NCI-H510A (cell line): ENCODE measurements at regions not wholly inside any gene's neighbourhood (a gene's known extent, or its start where the extent isn't known, plus 50 kb on each side); places are given as distances from the start of the nearest gene placed in this dataset.

ENCODE experiments used
- DNase-seq: peaks from one replicate; lab custom pipeline; 2025; lab: John Stamatoyannopoulos, UW

DNA sequence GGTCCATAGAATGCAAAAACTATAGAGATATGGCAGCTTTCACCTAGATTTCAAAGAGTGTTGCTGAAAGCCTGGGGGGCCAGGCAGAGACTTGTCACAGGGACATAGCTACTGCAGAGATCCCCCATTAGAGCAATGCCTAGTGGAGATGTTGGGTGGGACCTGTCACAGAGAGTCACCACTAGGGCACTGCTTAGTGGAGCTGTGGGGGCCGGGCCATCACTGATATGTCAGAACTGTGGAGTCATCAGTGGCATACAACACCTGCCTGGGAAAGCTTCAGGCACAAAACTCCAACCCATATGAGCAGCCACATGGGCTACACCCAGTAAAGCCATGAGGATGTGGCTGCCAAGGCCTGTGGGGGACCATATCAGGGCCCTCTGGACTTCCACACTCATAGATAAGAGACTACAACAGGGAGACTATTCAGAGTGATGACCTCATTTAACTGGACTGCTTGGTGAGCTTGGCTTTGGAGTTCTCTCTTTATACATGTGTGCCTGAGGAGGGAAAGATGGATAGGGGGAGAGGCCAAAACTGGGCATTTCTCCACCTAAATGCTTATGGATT, 176.3 kb downstream of the ZNF621 start:
- DNase-seq: no peak

DNA sequence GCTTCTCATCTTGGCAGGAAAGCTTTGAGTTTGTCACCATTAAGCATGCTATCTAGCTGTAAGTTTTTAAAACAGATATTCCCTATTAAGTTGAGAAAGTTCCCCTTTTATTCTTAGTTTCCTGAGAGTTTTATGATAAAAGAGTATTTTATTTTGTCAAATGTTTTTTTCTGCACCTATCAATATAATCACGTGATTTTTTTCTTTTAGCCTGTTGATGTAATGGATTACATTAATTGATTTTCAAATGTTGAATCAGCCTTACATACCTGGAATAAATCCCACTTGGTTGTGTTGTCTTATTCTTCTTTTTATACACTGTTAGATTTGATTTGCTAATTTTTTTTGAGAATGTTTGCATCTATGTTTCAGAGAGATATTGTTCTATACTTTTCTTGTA, 179.5 kb downstream of the ZNF621 start:
- DNase-seq: no peak

DNA sequence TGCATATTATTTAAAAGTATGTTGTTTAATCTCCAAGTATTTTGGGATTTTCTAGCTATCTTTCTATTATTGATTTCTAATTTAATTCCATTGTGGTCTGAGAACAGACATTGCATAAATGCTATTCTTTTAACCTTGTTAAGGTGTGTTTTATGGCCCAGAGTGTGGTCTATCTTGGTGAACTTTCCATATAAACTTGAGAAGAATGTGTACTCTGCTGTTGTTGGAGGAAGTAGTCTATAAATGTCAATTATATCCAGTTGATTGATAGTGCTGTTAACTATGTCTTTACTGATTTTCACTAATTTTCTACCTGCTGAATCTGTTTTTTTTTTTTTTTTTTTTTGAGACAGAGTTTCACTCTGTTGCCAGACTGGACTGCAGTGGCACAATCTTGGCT, 180.9 kb downstream of the ZNF621 start:
- DNase-seq: no peak

DNA sequence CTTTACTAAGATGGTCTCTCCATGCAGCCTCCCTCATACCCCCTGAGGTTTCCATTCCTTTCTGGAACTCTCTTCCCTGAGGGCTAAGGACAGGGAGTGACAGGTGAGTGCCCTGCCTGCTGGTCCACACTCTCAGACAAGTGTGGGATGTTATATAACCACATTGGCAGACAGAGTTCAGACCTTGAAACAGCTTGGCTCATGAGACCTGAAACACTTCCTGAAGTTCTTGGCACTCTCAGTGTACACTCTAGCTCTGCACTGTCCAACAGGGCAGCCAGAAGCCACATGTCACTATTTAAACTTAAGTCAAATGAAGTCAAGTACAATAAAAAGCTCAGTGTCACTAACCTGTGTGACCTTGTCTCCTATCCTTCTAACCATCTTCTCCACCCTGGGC, 188.5 kb downstream of the ZNF621 start:
- no peak for DNase-seq

DNA sequence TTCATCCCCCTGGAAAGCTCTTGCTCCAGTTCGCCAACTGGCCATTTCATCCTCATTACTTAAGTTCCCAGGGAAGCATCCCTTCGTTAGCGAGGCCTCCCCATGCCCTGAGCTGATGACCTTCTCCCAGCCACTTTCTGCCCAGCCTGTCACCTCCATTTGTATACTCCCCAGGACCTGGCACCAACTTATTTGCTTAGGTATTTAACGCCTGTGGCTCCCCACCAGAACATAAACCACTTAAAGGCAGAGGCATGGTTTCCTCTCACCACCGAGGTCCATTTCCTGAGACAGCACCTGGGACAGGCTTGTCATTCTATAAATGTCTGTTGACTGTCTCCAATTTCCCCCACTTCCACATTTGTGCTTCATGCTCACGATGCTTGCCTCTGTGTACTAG, 189.0 kb downstream of the ZNF621 start:
- no peak for DNase-seq

DNA sequence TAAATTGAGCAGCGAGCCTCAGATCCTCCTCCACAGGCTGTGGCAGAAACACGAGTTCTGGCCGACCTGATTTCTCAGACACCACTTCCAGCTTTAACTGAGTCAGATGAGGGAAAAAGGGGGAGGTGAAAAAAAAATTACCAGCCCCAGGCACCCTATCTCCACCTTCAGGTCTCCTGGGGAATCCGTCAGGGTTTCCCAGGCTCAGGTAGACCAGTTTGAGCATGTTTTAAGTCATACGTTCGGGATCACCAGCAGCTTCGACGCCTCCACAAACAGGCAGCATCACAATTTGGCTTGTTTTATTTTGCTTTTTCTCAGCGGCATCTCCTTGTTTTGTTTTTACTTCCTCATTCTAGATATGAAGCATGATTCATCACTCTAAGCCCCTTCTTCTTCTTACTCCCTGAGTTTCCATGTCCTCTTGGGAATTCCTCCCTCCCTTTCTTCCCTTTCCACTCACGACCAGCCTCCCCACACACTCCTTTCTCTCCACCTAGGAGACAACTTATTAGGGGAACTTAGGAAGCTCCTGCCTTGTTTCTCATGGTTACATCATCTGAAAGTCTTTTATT, 190.1 kb downstream of the ZNF621 start:
- no peak for DNase-seq

DNA sequence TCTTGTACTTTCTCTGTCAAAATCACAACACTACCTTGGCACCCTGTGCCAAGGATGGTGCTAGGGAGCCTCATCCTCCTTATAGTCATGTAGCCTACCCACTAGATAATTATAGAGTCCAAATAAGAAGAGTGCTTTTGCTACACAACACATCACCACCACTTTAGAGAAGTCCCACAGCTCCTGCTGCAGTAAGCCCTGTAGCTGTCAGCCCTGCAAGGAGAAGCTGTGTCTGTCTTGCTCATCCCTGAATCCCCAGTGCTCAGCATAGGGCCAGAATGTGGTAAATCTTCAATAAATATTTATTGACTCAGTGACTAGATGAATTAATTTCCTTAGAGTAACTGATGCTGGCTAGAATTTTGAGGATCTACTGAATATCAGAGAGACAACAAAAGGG, 190.8 kb downstream of the ZNF621 start:
- DNase-seq: no peak

- no peak for DNase-seq
Observed at GRCh38 chr3:40717471-40717870, 192.7 kb downstream of the ZNF621 start.

GRCh38 chr3:40718209-40718608, 193.4 kb downstream of the ZNF621 start:
- no peak for DNase-seq

- DNase-seq: no peak
Observed at GRCh38 chr3:40718681-40719080, 193.9 kb downstream of the ZNF621 start.

DNA sequence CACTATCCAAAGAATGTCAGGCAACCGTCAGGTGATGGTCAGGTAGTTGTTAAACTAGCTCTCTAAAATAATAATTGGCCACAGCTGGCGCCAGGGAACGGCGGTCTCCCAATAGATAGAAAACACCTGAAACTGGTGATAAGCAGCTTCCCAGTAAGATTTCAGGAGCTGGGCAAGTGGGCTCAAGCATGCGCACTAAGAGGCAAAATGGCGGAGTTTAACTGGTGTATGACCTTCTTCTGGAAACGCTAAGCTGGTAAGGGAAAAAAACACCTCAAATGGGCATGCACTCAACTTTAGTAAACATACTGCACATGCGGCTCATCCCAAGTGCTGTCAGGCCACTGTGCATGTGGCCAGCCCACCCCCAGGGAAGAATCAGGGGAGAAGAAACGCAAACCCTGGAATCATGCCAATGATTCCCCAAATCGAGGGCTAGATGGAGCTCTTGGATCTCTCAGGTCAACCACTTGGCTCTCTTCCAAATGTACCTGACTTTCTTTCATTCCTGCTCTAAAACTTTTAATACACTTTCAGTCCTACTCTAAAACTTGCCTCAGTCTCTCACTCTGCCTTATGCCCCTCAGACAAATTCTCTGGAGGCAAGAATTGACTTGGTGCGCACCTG, 195.0 kb downstream of the ZNF621 start:
- DNase-seq: peak; percentile 36

DNA sequence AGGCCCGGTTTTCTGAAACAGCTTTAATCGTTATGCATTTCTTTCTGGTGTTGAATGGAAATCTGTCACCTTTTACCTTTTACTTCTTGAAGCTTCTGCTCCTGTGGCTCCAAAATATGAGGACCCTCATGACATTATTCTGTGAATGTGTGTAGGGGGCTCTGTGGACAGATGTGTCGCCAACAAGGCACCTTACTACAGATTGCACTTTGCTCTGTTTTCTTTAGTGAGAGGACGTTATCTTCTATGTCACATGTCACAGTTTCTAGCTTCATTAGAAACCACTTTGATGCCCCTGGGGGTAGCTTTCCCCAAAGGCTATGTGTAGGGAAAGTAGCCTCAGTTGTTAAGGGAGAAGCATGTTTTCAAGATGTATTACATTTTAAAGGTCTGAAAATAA, 195.6 kb downstream of the ZNF621 start:
- no peak for DNase-seq

DNA sequence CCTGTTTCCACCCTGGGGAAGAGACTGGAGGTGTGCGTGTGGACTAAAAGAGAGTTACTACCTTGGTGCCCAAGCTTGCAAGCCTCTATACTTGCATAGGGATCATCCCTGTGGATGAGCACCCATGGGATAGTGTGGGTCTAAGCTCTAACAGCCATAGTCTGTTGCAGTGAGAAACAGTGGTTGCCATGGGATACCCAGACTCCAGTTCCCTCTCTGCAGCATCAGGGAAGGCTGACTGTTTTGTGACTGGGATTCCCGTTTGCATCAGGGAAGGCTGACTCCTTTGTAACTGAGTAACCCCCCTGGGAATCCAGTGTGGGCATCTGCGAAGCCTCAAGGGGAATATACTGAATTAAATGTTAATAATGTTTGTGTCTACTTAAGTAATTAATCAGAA, 196.1 kb downstream of the ZNF621 start:
- DNase-seq: no peak

DNA sequence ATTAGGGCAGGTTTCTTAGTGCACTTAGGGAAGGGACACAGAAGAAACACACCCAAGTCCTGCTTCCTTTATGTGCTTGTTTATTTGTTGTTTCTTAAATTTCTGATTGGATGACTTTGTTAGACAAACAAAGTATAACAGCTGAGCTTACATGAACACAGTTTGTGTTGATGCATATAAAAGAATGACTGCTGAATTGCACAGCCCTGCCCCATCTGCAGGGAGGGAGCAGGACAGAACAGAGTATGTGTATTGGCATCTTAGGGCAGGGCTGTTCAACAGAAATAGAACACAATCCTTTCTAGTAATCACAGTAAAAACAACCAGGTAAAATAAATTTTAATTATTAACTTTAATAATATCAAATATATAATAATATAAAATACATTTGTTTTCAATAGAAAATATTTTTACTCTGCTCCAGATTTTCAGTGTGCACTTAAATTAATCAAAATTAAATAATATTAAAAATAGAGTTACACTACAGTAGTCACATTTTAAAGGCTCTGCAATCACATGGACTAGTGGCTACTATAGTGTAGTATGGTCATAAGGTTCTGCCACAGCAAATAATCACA, 198.4 kb downstream of the ZNF621 start:
- no peak for DNase-seq

- DNase-seq: no peak
Observed at GRCh38 chr3:40725031-40725430, 200.3 kb downstream of the ZNF621 start.

- no peak for DNase-seq
Observed at GRCh38 chr3:40731445-40731844, 206.7 kb downstream of the ZNF621 start.

DNA sequence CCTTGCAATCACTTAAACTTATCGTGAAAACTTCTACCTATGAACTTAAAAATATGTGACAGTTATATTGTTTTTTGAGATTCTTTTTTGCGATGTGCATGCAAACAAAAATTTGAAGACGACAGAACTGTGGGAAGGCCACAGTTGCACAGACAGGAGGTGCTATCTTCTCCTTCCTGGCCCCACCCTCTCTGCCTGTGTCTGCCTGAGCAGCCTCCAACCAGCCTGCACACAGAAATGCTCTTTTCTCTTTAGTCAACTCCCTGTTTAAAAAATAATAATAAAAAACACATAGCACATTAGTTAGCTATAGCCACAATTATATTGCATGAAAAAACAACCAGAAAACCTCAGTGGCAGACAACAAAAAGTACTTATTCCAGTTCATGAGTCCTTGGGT, 212.2 kb downstream of the ZNF621 start:
- DNase-seq: no peak

- no peak for DNase-seq
Observed at GRCh38 chr3:40737343-40737742, 212.6 kb downstream of the ZNF621 start.

DNA sequence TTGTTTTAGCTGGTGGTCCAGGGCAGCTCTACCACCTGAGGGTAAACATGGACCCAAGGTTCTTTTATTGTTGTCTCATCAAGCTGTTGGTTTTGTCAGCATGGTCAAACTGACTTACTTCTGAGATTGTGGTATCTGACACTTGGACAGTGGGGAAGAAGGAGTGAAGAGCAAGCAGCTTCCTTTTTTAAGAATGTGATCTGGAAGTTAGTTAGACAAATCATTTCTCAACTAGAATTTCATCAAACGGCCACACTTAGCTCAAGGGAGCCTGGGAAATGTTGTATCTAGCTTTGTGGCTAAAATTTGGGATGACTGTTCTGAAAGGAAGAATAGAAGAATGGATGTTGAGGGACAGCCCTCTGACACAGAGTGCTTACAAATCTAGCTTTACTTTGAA, 215.2 kb downstream of the ZNF621 start:
- no peak for DNase-seq

GRCh38 chr3:40741729-40742128, 217.0 kb downstream of the ZNF621 start:
- DNase-seq: no peak

- DNase-seq: no peak
Observed at GRCh38 chr3:40745381-40746106, 220.8 kb downstream of the ZNF621 start.

- no peak for DNase-seq
Observed at GRCh38 chr3:40751666-40752065, 226.9 kb downstream of the ZNF621 start.

GRCh38 chr3:40752492-40752891, 227.7 kb downstream of the ZNF621 start:
- no peak for DNase-seq
